VCaP (cell line): ENCODE measurements at regions not wholly inside any gene's neighbourhood (a gene's known extent, or its start where the extent isn't known, plus 50 kb on each side); places are given as distances from the start of the nearest gene placed in this dataset.

Experiments used
- H3K27ac ChIP-seq: fragments of 450-650 bp; 2 replicates; pipeline ENCODE4 v1.5.1; 2017
- TF ChIP-seq, protein P1 (sequence below): fragments of 450-650 bp; conservative IDR thresholded peaks from 2 replicates; pipeline ENCODE4 v1.5.1; 2017; ENCODE audit warnings: mild to moderate bottlenecking, moderate library complexity

DNA sequence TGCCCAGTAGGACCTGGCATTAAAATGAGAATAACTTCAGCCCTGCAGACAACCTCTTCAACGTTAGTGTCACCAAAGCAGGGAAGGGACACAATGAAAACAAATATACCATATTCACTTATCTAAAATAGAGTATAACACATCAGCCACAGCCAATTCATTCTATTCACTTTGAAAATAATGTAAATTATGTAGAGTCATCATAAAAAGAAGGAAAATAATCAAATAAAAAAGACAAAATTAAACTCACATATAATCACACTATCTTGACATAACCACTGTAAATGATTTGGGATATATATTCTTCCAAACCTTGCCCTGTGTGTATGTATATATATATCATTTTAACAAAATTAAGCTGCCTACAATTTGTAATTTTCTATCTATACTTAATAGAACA lies 78.1 kb upstream of the HEY2 start:
- TF ChIP-seq, protein P1, sequence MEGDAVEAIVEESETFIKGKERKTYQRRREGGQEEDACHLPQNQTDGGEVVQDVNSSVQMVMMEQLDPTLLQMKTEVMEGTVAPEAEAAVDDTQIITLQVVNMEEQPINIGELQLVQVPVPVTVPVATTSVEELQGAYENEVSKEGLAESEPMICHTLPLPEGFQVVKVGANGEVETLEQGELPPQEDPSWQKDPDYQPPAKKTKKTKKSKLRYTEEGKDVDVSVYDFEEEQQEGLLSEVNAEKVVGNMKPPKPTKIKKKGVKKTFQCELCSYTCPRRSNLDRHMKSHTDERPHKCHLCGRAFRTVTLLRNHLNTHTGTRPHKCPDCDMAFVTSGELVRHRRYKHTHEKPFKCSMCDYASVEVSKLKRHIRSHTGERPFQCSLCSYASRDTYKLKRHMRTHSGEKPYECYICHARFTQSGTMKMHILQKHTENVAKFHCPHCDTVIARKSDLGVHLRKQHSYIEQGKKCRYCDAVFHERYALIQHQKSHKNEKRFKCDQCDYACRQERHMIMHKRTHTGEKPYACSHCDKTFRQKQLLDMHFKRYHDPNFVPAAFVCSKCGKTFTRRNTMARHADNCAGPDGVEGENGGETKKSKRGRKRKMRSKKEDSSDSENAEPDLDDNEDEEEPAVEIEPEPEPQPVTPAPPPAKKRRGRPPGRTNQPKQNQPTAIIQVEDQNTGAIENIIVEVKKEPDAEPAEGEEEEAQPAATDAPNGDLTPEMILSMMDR, result no peak
- no peak overlapping the region for H3K27ac ChIP-seq

DNA sequence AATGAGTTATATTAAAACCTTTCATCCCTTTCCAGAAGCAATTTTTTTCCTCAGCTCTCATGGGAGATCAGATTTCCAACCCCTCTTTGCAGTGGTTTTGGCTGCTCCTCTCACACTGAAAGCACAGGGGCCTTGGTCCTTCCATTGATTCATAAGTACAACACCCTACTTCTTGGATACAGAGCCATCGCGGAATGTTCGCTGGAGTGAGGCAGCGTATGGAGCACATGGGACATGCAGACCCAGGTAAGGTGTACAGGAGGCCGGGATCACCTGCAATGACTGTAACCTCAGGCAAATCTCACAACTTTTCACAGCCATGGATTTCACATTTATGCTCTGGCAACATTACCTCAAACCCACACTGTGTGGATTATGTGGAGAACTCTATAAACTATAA lies 75.2 kb upstream of the HEY2 start:
- H3K27ac ChIP-seq, result no peak overlapping the region
- TF ChIP-seq, protein P1, result no peak

DNA sequence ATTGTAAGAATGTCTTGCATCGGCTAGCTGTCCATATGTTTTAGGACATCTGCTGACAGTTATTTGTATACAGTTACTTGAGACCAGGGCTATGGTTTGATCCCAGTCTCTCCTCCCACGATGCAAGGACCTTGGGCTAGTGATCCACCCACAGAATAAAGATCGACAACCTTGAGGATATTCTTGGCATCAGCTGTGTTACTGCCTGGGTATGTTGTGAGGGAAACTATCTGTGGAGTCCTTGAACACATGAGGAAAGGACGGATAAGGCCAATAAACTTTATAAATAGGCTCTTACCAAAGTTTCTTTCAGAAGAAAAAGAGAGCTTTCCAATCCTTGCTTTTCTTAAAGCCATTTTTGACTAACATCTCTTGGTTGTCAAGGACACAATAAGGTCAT lies 70.8 kb upstream of the HEY2 start:
- TF ChIP-seq, protein P1, result no peak
- H3K27ac ChIP-seq, result no peak overlapping the region

DNA sequence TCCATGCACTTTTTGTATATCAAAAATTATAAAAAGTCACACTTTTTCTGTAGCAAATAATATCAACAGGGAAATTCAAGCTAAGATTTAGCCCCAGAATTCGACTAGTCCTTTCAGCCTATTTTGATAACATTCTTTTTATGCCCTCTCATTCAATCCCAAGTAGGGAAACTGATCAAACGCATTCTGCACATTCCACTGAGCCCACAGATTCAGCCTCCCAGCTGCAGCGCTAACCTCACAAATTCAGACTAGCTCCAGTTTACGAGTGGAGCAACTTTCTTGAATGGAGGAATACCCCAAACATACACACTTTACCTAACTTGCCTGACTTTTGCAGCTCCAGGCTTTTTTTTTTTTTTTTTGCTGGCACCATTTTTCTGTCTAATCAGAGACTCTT lies 70.3 kb upstream of the HEY2 start:
- no peak overlapping the region for H3K27ac ChIP-seq
- TF ChIP-seq, protein P1, result no peak

DNA sequence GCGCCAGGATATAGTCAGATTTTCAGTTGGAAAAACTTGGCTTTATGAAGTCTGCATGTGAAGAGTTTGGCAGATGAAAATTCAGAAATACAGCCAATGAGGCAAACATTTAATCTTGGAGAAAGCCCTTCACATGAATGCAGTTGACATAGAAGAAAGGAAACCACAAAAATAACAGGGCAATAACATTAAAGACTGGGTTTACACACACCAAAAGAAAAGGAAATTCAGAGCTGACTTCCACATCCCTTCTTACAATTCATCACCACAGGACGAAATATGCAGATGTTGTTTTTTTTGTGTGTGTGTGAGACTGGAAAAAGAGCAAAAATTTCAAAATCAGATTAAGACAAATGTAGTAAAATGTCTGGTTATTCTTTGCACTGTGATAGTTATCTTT lies 69.8 kb upstream of the HEY2 start:
- TF ChIP-seq, protein P1, result no peak
- H3K27ac ChIP-seq, result no peak overlapping the region

DNA sequence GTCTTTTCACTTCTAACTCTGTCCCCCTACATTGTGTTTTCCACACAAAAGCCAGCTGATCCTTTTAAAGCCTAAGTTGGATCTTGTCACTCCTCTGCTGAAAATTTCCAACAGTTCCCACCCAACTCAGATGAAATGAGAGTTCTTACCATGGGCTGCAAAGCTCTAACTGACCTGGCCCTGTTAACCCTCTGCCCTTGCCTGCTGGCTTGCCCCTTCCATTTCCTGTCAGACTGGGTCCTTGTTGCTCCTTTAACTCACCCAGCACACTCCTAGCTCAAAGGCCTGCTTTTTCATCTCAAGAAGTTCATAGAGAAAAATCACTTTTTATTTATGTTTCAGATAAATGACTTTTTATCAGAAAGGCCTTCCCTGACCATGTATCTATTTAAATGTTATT lies 66.5 kb upstream of the HEY2 start:
- H3K27ac ChIP-seq, result no peak overlapping the region
- TF ChIP-seq, protein P1, result no peak

DNA sequence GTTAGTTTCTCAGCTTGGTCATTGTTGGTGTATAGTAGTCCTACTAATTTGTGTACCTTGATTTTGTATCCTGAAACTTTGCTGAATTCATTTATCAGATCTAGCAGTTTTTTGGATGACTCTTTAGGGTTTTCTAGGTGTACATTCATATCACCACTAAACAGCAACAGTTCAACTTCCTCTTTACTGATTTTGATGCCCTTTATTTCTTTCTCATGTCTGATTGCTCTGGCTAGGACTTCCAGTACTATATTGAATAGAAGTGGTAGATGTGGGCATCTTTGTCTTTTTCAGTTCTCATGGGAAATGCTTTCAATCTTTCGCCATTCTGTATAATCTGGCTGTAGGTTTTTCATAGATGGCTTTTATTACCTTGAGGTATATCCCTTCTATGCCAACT lies 61.3 kb upstream of the HEY2 start:
- H3K27ac ChIP-seq, result no peak overlapping the region
- TF ChIP-seq, protein P1, result no peak

DNA sequence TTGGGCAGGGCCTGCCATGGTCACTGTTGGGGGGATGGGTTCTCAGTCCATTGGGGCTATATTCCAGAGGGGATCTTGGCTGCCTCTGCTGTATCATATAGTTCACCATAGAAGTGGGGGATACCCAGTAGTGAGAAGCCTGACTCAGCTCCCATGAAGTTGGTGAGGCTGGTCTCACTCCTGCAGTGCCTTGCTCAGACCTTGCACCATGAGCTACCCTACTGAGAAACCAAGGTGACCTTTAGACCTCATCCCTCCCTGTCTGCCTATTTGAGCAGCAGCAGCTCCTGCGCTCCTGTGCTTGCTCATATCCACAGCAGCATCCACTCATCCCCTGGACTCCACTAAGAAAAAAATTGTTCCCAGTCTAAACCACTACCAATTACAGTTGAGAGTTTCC lies 56.0 kb upstream of the HEY2 start:
- TF ChIP-seq, protein P1, result no peak
- H3K27ac ChIP-seq, result no peak overlapping the region
